BJ (cell line): ENCODE measurements at regions not wholly inside any gene's neighbourhood (a gene's known extent, or its start where the extent isn't known, plus 50 kb on each side); places are given as distances from the start of the nearest gene placed in this dataset.

Experiments
- CTCF ChIA-PET: fragments of 350-600 bp; formaldehyde crosslinking; extraction: SDS; loops from one replicate; lab custom pipeline; 2021; ENCODE audit warnings: antibody characterized with exemption, inconsistent platforms; lab: Yijun Ruan, JAX
- POLR2A ChIA-PET: fragments of 300-600 bp; sonication (Branson Sonifier 250); formaldehyde crosslinking; extraction: SDS; loops from one replicate; lab custom pipeline; 2021; ENCODE audit warnings: antibody characterized with exemption; lab: Charles Lee
- DNase-seq: peaks from one replicate; pipeline ENCODE4 v3.0.0-alpha.2; 2011; ENCODE audit warnings: low read depth
- H3K27me3 ChIP-seq: 2 replicates; pipeline ENCODE4 v1.6.0; 2011; ENCODE audit warnings: low read length; ENCODE audit not compliant: control insufficient read depth, insufficient read depth
- H3K36me3 ChIP-seq: 2 replicates; pipeline ENCODE4 v1.5.1; 2011; ENCODE audit warnings: low read length; ENCODE audit not compliant: control insufficient read depth, insufficient read depth
- H3K4me3 ChIP-seq: 2 replicates; pipeline ENCODE4 v1.5.1; 2011; ENCODE audit warnings: low read depth, mild to moderate bottlenecking, control low read depth, low read length
- CTCF ChIP-seq: IDR thresholded peaks from 2 replicates; pipeline ENCODE4 v1.5.1; 2011; ENCODE audit warnings: low read depth, mild to moderate bottlenecking, control low read depth, inconsistent platforms, low read length, moderate library complexity; ENCODE audit not compliant: insufficient read depth

GRCh38 chr2:71826299-71826698 is 321.4 kb downstream of the CYP26B1 start:
- ChIA-PET CTCF (no interaction called here), POLR2A (no interaction called here)
- H3K27me3 ChIP-seq = no peaks in the 10 kb centered on the region
- no peaks in the 10 kb centered on the region for H3K36me3 ChIP-seq
- no peak overlapping the region for H3K4me3 ChIP-seq
- no peak for TF ChIP-seq CTCF
- DNase-seq = no peak

- CTCF ChIA-PET = interaction anchor here (1.6 kb wide), 1 partner anchor 11 kb away, joined by 6 read pairs; no protein-coding TSS in a partner anchor
- no peaks in the 10 kb centered on the region for H3K27me3 ChIP-seq
- DNase-seq = no peak
- POLR2A ChIA-PET = no interaction called here
- H3K36me3 ChIP-seq = no peaks in the 10 kb centered on the region
- H3K4me3 ChIP-seq = no peak overlapping the region
- no peak for TF ChIP-seq CTCF
These were observed 323.2 kb downstream of the CYP26B1 start for GRCh38 chr2:71824436-71824835.

- POLR2A ChIA-PET = no interaction called here
- Histone ChIP-seq H3K4me3 (no peak overlapping the region), H3K27me3 (no peaks in the 10 kb centered on the region), H3K36me3 (no peaks in the 10 kb centered on the region)
- no peak for DNase-seq
- CTCF ChIA-PET = no interaction called here
- TF ChIP-seq CTCF = no peak
These were observed 324.1 kb downstream of the CYP26B1 start for GRCh38 chr2:71823526-71823925.

- no peak overlapping the region for H3K4me3 ChIP-seq
- H3K36me3 ChIP-seq = no peaks in the 10 kb centered on the region
- H3K27me3 ChIP-seq = no peaks in the 10 kb centered on the region
- ChIA-PET POLR2A (no interaction called here), CTCF (no interaction called here)
- no peak for TF ChIP-seq CTCF
- no peak for DNase-seq
These were observed 325.2 kb downstream of the CYP26B1 start for GRCh38 chr2:71822463-71822862.

GRCh38 chr2:71821856-71822255 is 325.8 kb downstream of the CYP26B1 start:
- POLR2A ChIA-PET = no interaction called here
- TF ChIP-seq CTCF = no peak
- Histone ChIP-seq H3K27me3 (no peaks in the 10 kb centered on the region), H3K4me3 (no peak overlapping the region), H3K36me3 (no peaks in the 10 kb centered on the region)
- CTCF ChIA-PET = no interaction called here
- no peak for DNase-seq
